WTC11 (cell line): ENCODE measurements at regions not wholly inside any gene's neighbourhood (a gene's known extent, or its start where the extent isn't known, plus 50 kb on each side); places are given as distances from the start of the nearest gene placed in this dataset.

Source experiments
- ATAC-seq: fragments of 200-7000 bp; cut with Tn5 transposase; 2 replicates; pipeline ENCODE4 v1.10.0; 2021; ENCODE audit warnings: mild to moderate bottlenecking, moderate library complexity
- CTCF ChIA-PET: fragments of 300-600 bp; sonication (Branson Sonifier 250); formaldehyde crosslinking; loops from one replicate; lab custom pipeline; 2021; ENCODE audit warnings: antibody characterized with exemption; lab: Charles Lee
- POLR2A ChIA-PET: fragments of 350-600 bp; sonication (Branson Sonifier 250); formaldehyde crosslinking; loops from one replicate; lab custom pipeline; 2021; ENCODE audit warnings: antibody characterized with exemption; lab: Charles Lee
- DNase-seq: peaks from one replicate; pipeline ENCODE4 v3.0.0; 2021; ENCODE audit warnings: low spot score
- H3K27ac Mint-ChIP-seq: 2 replicates; pipeline ENCODE4 v1.8.0; 2021; ENCODE audit warnings: mixed read lengths
- H3K27me3 Mint-ChIP-seq: 2 replicates; pipeline ENCODE4 v1.8.0; 2021; ENCODE audit warnings: low read depth, mild to moderate bottlenecking, moderate library complexity, mixed read lengths
- H3K36me3 Mint-ChIP-seq: 2 replicates; pipeline ENCODE4 v1.8.0; 2021; ENCODE audit warnings: mixed read lengths
- H3K4me1 Mint-ChIP-seq: 2 replicates; pipeline ENCODE4 v1.8.0; 2022; ENCODE audit warnings: mixed read lengths
- H3K4me3 Mint-ChIP-seq: 2 replicates; pipeline ENCODE4 v1.8.0; 2021; ENCODE audit warnings: mild to moderate bottlenecking, moderate library complexity, mixed read lengths
- H3K9me3 Mint-ChIP-seq: 2 replicates; pipeline ENCODE4 v1.8.0; 2021; ENCODE audit warnings: mixed read lengths
- ATF1 ChIP-seq: sonication (generic); formaldehyde crosslinking; IDR thresholded peaks from 2 replicates; pipeline ENCODE4 v1.8.1; 2023; ENCODE audit warnings: mild to moderate bottlenecking, moderate library complexity, missing genetic modification reagents
- CBFB ChIP-seq: sonication (generic); formaldehyde crosslinking; IDR thresholded peaks from 2 replicates; pipeline ENCODE4 v1.8.1; 2022; ENCODE audit warnings: mild to moderate bottlenecking, low read depth, missing genetic modification reagents
- CDX4 ChIP-seq: fragments of 250-450 bp; sonication (Bioruptor Pico); IDR thresholded peaks from 2 replicates; pipeline ENCODE4 v1.9.0; 2021; ENCODE audit warnings: moderate library complexity, mild to moderate bottlenecking, inconsistent platforms, borderline replicate concordance
- CTCF ChIP-seq: fragments of 200-600 bp; IDR thresholded peaks from 2 replicates; pipeline ENCODE4 v1.8.0; 2022; ENCODE audit warnings: antibody characterized with exemption
- ELF4 ChIP-seq: sonication (generic); formaldehyde crosslinking; IDR thresholded peaks from 2 replicates; pipeline ENCODE4 v1.8.1; 2022; ENCODE audit warnings: low read depth, mild to moderate bottlenecking, moderate library complexity, missing genetic modification reagents
- ETV6 ChIP-seq: sonication (generic); formaldehyde crosslinking; IDR thresholded peaks from 2 replicates; pipeline ENCODE4 v1.8.1; 2022; ENCODE audit warnings: mild to moderate bottlenecking, missing genetic modification reagents
- FOXK1 ChIP-seq: sonication (generic); formaldehyde crosslinking; IDR thresholded peaks from 2 replicates; pipeline ENCODE4 v1.8.0; 2022; ENCODE audit warnings: mild to moderate bottlenecking, moderate library complexity, missing genetic modification reagents
- FOXP1 ChIP-seq: sonication (generic); formaldehyde crosslinking; IDR thresholded peaks from 2 replicates; pipeline ENCODE4 v1.8.0; 2022; ENCODE audit warnings: missing genetic modification reagents, mild to moderate bottlenecking, moderate library complexity, borderline replicate concordance
- FOXP4 ChIP-seq: sonication (generic); formaldehyde crosslinking; IDR thresholded peaks from 2 replicates; pipeline ENCODE4 v1.8.0; 2022; ENCODE audit warnings: mild to moderate bottlenecking, missing genetic modification reagents
- GRHL2 ChIP-seq: fragments of 250-450 bp; sonication (Bioruptor Pico); IDR thresholded peaks from 2 replicates; pipeline ENCODE4 v1.8.0; 2022; ENCODE audit warnings: mild to moderate bottlenecking, moderate library complexity; ENCODE audit not compliant: insufficient replicate concordance, severe bottlenecking
- HMGXB4 ChIP-seq: sonication (generic); formaldehyde crosslinking; IDR thresholded peaks from 2 replicates; pipeline ENCODE4 v1.8.1; 2023; ENCODE audit warnings: mild to moderate bottlenecking, moderate library complexity, missing genetic modification reagents
- IRF1 ChIP-seq: sonication (generic); formaldehyde crosslinking; IDR thresholded peaks from 2 replicates; pipeline ENCODE4 v1.8.0; 2023; ENCODE audit warnings: missing genetic modification reagents
- JUN ChIP-seq: sonication (generic); formaldehyde crosslinking; IDR thresholded peaks from 2 replicates; pipeline ENCODE4 v1.8.0; 2023; ENCODE audit warnings: mild to moderate bottlenecking, missing genetic modification reagents
- MLX ChIP-seq: sonication (generic); formaldehyde crosslinking; IDR thresholded peaks from 2 replicates; pipeline ENCODE4 v1.8.1; 2023; ENCODE audit warnings: mild to moderate bottlenecking, missing genetic modification reagents, moderate library complexity
- NR2C2 ChIP-seq: sonication (generic); formaldehyde crosslinking; IDR thresholded peaks from 2 replicates; pipeline ENCODE4 v1.8.0; 2022; ENCODE audit warnings: mild to moderate bottlenecking, missing genetic modification reagents
- RORB ChIP-seq: fragments of 250-450 bp; sonication (Bioruptor Pico); IDR thresholded peaks from 2 replicates; pipeline ENCODE4 v1.9.0; 2021; ENCODE audit warnings: mild to moderate bottlenecking
- SMAD3 ChIP-seq: sonication (generic); formaldehyde crosslinking; IDR thresholded peaks from 2 replicates; pipeline ENCODE4 v1.8.0; 2022; ENCODE audit warnings: missing genetic modification reagents, mild to moderate bottlenecking, borderline replicate concordance
- SMAD4 ChIP-seq: sonication (generic); formaldehyde crosslinking; IDR thresholded peaks from 2 replicates; pipeline ENCODE4 v1.8.0; 2022; ENCODE audit warnings: mild to moderate bottlenecking, missing genetic modification reagents
- TEAD4 ChIP-seq: sonication (generic); formaldehyde crosslinking; IDR thresholded peaks from 2 replicates; pipeline ENCODE4 v1.8.0; 2022; ENCODE audit warnings: mild to moderate bottlenecking, missing genetic modification reagents
- TP53 ChIP-seq: sonication (generic); formaldehyde crosslinking; IDR thresholded peaks from 2 replicates; pipeline ENCODE4 v1.8.1; 2023; ENCODE audit warnings: mild to moderate bottlenecking, missing genetic modification reagents
- USF1 ChIP-seq: sonication (generic); formaldehyde crosslinking; IDR thresholded peaks from 2 replicates; pipeline ENCODE4 v1.8.0; 2022; ENCODE audit warnings: mild to moderate bottlenecking, missing genetic modification reagents
- ZNF281 ChIP-seq: sonication (generic); formaldehyde crosslinking; IDR thresholded peaks from 2 replicates; pipeline ENCODE4 v1.8.0; 2023; ENCODE audit warnings: mild to moderate bottlenecking, missing genetic modification reagents
- ZNF317 ChIP-seq: sonication (generic); formaldehyde crosslinking; IDR thresholded peaks from 2 replicates; pipeline ENCODE4 v1.8.1; 2023; ENCODE audit warnings: low read depth, mild to moderate bottlenecking, moderate library complexity, missing genetic modification reagents, borderline replicate concordance
- ZNF671 ChIP-seq: fragments of 250-450 bp; sonication (Bioruptor Pico); IDR thresholded peaks from 2 replicates; pipeline ENCODE4 v1.8.0; 2021; ENCODE audit warnings: mild to moderate bottlenecking

GRCh38 chr7:118059209-118059608 is 124.8 kb upstream of the LSM8 start (continued):
- TF ChIP-seq CBFB: no peak
- TF ChIP-seq, all 79 proteins: peak for 0

GRCh38 chr7:118060692-118061091 is 123.3 kb upstream of the LSM8 start:
- no peak for ATAC-seq
- no peaks in the 10 kb centered on the region for H3K9me3 Mint-ChIP-seq
- TF ChIP-seq TEAD4 (no peak), HMGXB4 (no peak), SMAD3 (no peak), ETV6 (CRISPR knock-in tag) (no peak), ZNF671 (CRISPR knock-in tag) (no peak), MLX (CRISPR knock-in tag) (no peak), ATF1 (CRISPR knock-in tag) (no peak), FOXP4 (no peak), CDX4 (CRISPR knock-in tag) (no peak), FOXP1 (CRISPR knock-in tag) (no peak), RORB (CRISPR knock-in tag) (no peak), NR2C2 (no peak), ZNF317 (CRISPR knock-in tag) (no peak), ELF4 (CRISPR knock-in tag) (no peak), IRF1 (CRISPR knock-in tag) (no peak), SMAD4 (CRISPR knock-in tag) (no peak), FOXK1 (CRISPR knock-in tag) (no peak)
- TF ChIP-seq, all 79 proteins: peak for 0
- Mint-ChIP-seq H3K4me1 (peaks cover 2% of the 10 kb centered on the region; the same call in 1 of the 2 replicates), H3K27ac (no peak overlapping the region), H3K36me3 (no peaks in the 10 kb centered on the region), H3K4me3 (no peak overlapping the region), H3K27me3 (no peaks in the 10 kb centered on the region)
- DNase-seq: no peak
- POLR2A ChIA-PET: no interaction called here
- CTCF ChIA-PET: no interaction called here

GRCh38 chr7:118061386-118061785 is 122.6 kb upstream of the LSM8 start:
- CTCF ChIA-PET: no interaction called here
- ATAC-seq: no peak
- no peaks in the 10 kb centered on the region for H3K36me3 Mint-ChIP-seq
- no peaks in the 10 kb centered on the region for H3K9me3 Mint-ChIP-seq
- no peak for DNase-seq
- no peak overlapping the region for H3K4me3 Mint-ChIP-seq
- H3K27ac Mint-ChIP-seq: no peak overlapping the region
- H3K27me3 Mint-ChIP-seq: no peaks in the 10 kb centered on the region
- peaks cover 2% of the 10 kb centered on the region; the same call in 1 of the 2 replicates for H3K4me1 Mint-ChIP-seq
- POLR2A ChIA-PET: no interaction called here
- TF ChIP-seq CTCF (no peak), USF1 (CRISPR knock-in tag) (no peak), GRHL2 (CRISPR knock-in tag) (no peak), ZNF281 (CRISPR knock-in tag) (no peak), TP53 (CRISPR knock-in tag) (no peak), JUN (CRISPR knock-in tag) (no peak)
